ENCODE measurements at regions not wholly inside any gene's neighbourhood (a gene's known extent, or its start where the extent isn't known, plus 50 kb on each side); places are given as distances from the start of the nearest gene placed in this dataset.

DNA sequence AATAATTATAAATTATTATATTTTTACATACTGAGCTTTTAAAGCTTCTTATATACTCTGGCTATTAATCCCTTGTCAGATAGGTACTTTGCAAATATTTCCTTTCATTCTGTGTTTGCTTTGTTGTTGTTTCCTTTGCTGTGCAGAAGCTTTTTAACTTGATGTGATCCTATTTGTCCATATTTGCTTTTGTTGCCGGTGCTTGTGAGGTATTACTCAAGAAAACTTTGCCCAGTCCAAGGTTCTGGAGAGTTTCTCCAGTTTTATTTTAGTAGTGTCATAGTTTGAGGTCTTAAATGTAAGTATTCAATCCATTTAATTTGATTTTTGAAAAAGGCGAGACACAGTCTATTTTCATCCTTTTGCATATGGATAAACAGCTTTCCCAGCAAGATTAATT lies 1319.9 kb upstream of the PRR20A start:
- no peak for TF ChIP-seq POLR2AphosphoS5 (IDR thresholded peaks at IDR 0.05; ENCODE audit: low read depth, low read length)
- TF ChIP-seq POLR2A (IDR thresholded peaks at IDR 0.05; ENCODE audit: low read depth, low read length): no peak
- no peak for TF ChIP-seq SPI1 (IDR thresholded peaks at IDR 0.05; ENCODE audit: low read depth, low read length)
